Endothelial cell of umbilical vein (primary cell): ENCODE measurements at regions not wholly inside any gene's neighbourhood (a gene's known extent, or its start where the extent isn't known, plus 50 kb on each side); places are given as distances from the start of the nearest gene placed in this dataset.

ENCODE experiments used
- BruUV-seq: library from RNA; stranded (reverse); fragments of 400-500 nt; replicated peaks from 2 replicates; lab custom pipeline; 2021; lab: Mats Ljungman, UMichigan
- CTCF ChIA-PET: fragments of 300-600, 350-600 bp; sonication (Branson Sonifier 250); formaldehyde crosslinking; loops from one replicate; lab custom pipeline; 2021; ENCODE audit warnings: antibody characterized with exemption, inconsistent platforms; lab: Charles Lee
- POLR2A ChIA-PET: fragments of 300-600, 350-600 bp; sonication (Branson Sonifier 250); formaldehyde crosslinking; loops from one replicate; lab custom pipeline; 2021; ENCODE audit warnings: antibody characterized with exemption, inconsistent platforms; lab: Charles Lee
- DNase-seq: peaks from one replicate; pipeline ENCODE4 v3.0.0-alpha.2; 2011; ENCODE audit warnings: low read depth, low spot score
- FAIRE-seq: peaks from 2 replicates; lab custom pipeline; 2011; peaks lifted over from hg19 to GRCh38; lab: Jason Lieb, UNC
- H2AFZ ChIP-seq: 2 replicates; pipeline ENCODE4 v1.6.0; 2012; ENCODE audit warnings: low read depth, low read length, control low read depth, inconsistent platforms
- H3K27ac ChIP-seq: 2 replicates; pipeline ENCODE4 v1.5.1; 2011; ENCODE audit warnings: low read depth, mild to moderate bottlenecking, control low read depth, low read length, moderate library complexity; ENCODE audit not compliant: insufficient read depth
- H3K27me3 ChIP-seq, 2 experiments: 2 replicates each; pipeline versions ENCODE4 v1.6.0 to v1.6.1; 2011; ENCODE audit warnings: low read length in 2 of 2, mixed read lengths in 1 of 2; ENCODE audit not compliant: control insufficient read depth in 2 of 2, insufficient read depth in 2 of 2
- H3K36me3 ChIP-seq, 2 experiments: 2 replicates in 1 of 2; 3 replicates in 1 of 2; pipeline ENCODE4 v1.5.1; 2011; ENCODE audit warnings: low read length in 2 of 2, mild to moderate bottlenecking in 1 of 2, moderate library complexity in 1 of 2; ENCODE audit not compliant: control insufficient read depth in 2 of 2, insufficient read depth in 2 of 2; ENCODE audit errors: extremely low read depth in 1 of 2
- H3K4me1 ChIP-seq: 3 replicates; pipeline ENCODE4 v1.5.1; 2011; ENCODE audit warnings: mild to moderate bottlenecking, low read length; ENCODE audit not compliant: control insufficient read depth, insufficient read depth; ENCODE audit errors: extremely low read depth
- H3K4me2 ChIP-seq: 2 replicates; pipeline ENCODE4 v1.6.1; 2011; ENCODE audit warnings: low read length, control low read depth, mixed read lengths; ENCODE audit not compliant: insufficient read depth
- H3K4me3 ChIP-seq, 3 experiments: fragments of 200-600 bp in 1 of 3; sonication (generic), shearing (Covaris generic) in 1 of 3; replicated peaks in 1 of 3; 2 replicates each; pipeline ENCODE4 v1.5.1; 2011 to 2016; ENCODE audit warnings: control low read depth in 3 of 3, low read length in 3 of 3, mild to moderate bottlenecking in 2 of 3, inconsistent platforms in 1 of 3, low read depth in 1 of 3, moderate library complexity in 1 of 3; ENCODE audit not compliant: insufficient read depth in 1 of 3
- H3K79me2 ChIP-seq: 2 replicates; pipeline ENCODE4 v1.6.0; 2012; ENCODE audit warnings: low read length, inconsistent platforms; ENCODE audit not compliant: control insufficient read depth, insufficient read depth
- H3K9ac ChIP-seq: replicated peaks from 2 replicates; pipeline ENCODE3; 2011; ENCODE audit warnings: low read length, control low read depth; ENCODE audit not compliant: insufficient read depth; ENCODE audit errors: extremely low read depth
- H3K9me1 ChIP-seq: replicated peaks from 3 replicates; pipeline ENCODE4 v1.6.0; 2011; ENCODE audit warnings: mild to moderate bottlenecking, low read length; ENCODE audit not compliant: control insufficient read depth, insufficient read depth; ENCODE audit errors: extremely low read depth
- H3K9me3 ChIP-seq: replicated peaks from 2 replicates; pipeline ENCODE4 v1.5.1; 2012; ENCODE audit warnings: low read length, inconsistent platforms; ENCODE audit not compliant: control insufficient read depth, insufficient read depth
- H4K20me1 ChIP-seq: replicated peaks from 2 replicates; pipeline ENCODE3; 2011; ENCODE audit warnings: mild to moderate bottlenecking, low read length; ENCODE audit not compliant: control insufficient read depth, insufficient read depth; ENCODE audit errors: extremely low read depth
- EZH2 ChIP-seq: IDR thresholded peaks from 2 replicates; pipeline ENCODE4 v1.6.1; 2012; ENCODE audit warnings: borderline replicate concordance, low read depth, mild to moderate bottlenecking, moderate library complexity, low read length, inconsistent platforms; ENCODE audit not compliant: severe bottlenecking
- FOS ChIP-seq: IDR thresholded peaks from 2 replicates; pipeline ENCODE4 v1.6.1; 2011; ENCODE audit warnings: mild to moderate bottlenecking, low read length, moderate library complexity, borderline replicate concordance; ENCODE audit not compliant: insufficient read depth
- GATA2 ChIP-seq: IDR thresholded peaks from 2 replicates; pipeline ENCODE4 v1.7.0; 2011; ENCODE audit warnings: low read depth, mild to moderate bottlenecking, moderate library complexity, mixed read lengths, low read length; ENCODE audit not compliant: insufficient read length, insufficient read depth
- JUN ChIP-seq: IDR thresholded peaks from 2 replicates; pipeline ENCODE4 v1.6.1; 2011; ENCODE audit warnings: borderline replicate concordance, low read depth; ENCODE audit not compliant: insufficient read length, insufficient read depth
- MYC ChIP-seq: IDR thresholded peaks from one replicate; pipeline ENCODE4 v1.6.1; 2011; ENCODE audit warnings: mild to moderate bottlenecking, low read depth, low read length
- POLR2A ChIP-seq: IDR thresholded peaks from 2 replicates; pipeline ENCODE4 v1.6.1; 2012; ENCODE audit warnings: low read depth, mild to moderate bottlenecking, control low read depth, low read length
- POLR2AphosphoS5 ChIP-seq: IDR thresholded peaks from 2 replicates; pipeline ENCODE4 v1.6.1; 2012; ENCODE audit warnings: low read depth, mild to moderate bottlenecking, control low read depth, low read length, moderate library complexity; ENCODE audit not compliant: insufficient read depth
- dilution Hi-C: fragments of 300-500 bp; cut with MboI; formaldehyde crosslinking; loops from one replicate; pipeline ENCODE4 v1.15.0; 2019; ENCODE audit warnings: low sequenced_read_pairs; ENCODE audit not compliant: extremely low pct_ligation_motif_present
- intact Hi-C: fragments of 100-400 bp; cut with micrococcal nuclease; formaldehyde crosslinking; loops from one replicate; pipeline ENCODE4 v1.10.0; 2022
- TF ChIP-seq, protein P1 (sequence below): IDR thresholded peaks from 2 replicates; pipeline ENCODE4 v1.6.1; 2011; ENCODE audit not compliant: insufficient read depth, insufficient read length
- TF ChIP-seq, protein P2 (sequence below), 2 donors: IDR thresholded peaks; 1 replicate in 1 of 2; 2 replicates in 1 of 2; pipeline ENCODE4 v1.5.1; 2011; ENCODE audit warnings: low read length in 2 of 2, mild to moderate bottlenecking in 2 of 2, moderate library complexity in 2 of 2, control low read depth in 1 of 2, inconsistent platforms in 1 of 2, low read depth in 1 of 2; ENCODE audit not compliant: insufficient read depth in 1 of 2; ENCODE audit errors: extremely low read depth in 1 of 2

DNA sequence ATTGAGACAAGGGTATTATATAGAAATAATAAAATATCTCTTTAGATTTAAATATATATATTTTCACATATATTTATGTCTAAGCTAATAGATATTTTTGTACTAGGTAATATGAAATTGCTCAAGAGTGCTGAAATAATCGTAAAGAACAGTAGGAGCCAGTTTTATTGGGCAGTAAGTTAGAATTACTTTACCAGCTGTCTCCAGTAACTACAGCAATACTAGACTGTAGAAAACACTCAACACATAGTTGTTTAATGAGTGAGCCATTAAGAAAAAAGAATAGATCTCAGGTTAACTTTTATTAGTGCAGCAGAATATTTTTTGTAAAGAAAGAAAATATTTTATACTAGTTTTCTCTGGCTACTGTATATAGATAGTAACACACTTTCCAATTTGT is 715.2 kb downstream of the TRIML1 start:
- POLR2A ChIA-PET = no interaction called here
- Histone ChIP-seq H3K9me1 (no peaks in the 10 kb centered on the region), H3K4me3 (no peak overlapping the region), H3K9ac (no peak overlapping the region), H3K4me2 (no peak overlapping the region), H3K27me3 (no peaks in the 10 kb centered on the region), H2AFZ (no peak overlapping the region), H3K9me3 (no peaks in the 10 kb centered on the region), H3K36me3 (no peaks in the 10 kb centered on the region), H4K20me1 (no peaks in the 10 kb centered on the region), H3K27ac (no peak overlapping the region), H3K79me2 (no peaks in the 10 kb centered on the region), H3K4me1 (no peaks in the 10 kb centered on the region)
- no peak for DNase-seq
- CTCF ChIA-PET = no interaction called here
- TF ChIP-seq POLR2AphosphoS5 (no peak), EZH2 (no peak), JUN (no peak), FOS (no peak), POLR2A (no peak), MYC (no peak), GATA2 (no peak)
- TF ChIP-seq, protein P1, sequence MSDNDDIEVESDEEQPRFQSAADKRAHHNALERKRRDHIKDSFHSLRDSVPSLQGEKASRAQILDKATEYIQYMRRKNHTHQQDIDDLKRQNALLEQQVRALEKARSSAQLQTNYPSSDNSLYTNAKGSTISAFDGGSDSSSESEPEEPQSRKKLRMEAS = no peak
- TF ChIP-seq, protein P2, sequence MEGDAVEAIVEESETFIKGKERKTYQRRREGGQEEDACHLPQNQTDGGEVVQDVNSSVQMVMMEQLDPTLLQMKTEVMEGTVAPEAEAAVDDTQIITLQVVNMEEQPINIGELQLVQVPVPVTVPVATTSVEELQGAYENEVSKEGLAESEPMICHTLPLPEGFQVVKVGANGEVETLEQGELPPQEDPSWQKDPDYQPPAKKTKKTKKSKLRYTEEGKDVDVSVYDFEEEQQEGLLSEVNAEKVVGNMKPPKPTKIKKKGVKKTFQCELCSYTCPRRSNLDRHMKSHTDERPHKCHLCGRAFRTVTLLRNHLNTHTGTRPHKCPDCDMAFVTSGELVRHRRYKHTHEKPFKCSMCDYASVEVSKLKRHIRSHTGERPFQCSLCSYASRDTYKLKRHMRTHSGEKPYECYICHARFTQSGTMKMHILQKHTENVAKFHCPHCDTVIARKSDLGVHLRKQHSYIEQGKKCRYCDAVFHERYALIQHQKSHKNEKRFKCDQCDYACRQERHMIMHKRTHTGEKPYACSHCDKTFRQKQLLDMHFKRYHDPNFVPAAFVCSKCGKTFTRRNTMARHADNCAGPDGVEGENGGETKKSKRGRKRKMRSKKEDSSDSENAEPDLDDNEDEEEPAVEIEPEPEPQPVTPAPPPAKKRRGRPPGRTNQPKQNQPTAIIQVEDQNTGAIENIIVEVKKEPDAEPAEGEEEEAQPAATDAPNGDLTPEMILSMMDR (IDR thresholded peaks at IDR 0.05; ENCODE audit: extremely low read depth in 1 of 2, insufficient read depth in 1 of 2, low read depth in 1 of 2, low read length in 2 of 2) = no peak
- FAIRE-seq = no peak
- no TSS peak for BruUV-seq
- intact Hi-C loops (no loop called here), dilution Hi-C loops (no loop called here)
